ENCODE measurements at regions not wholly inside any gene's neighbourhood (a gene's known extent, or its start where the extent isn't known, plus 50 kb on each side); places are given as distances from the start of the nearest gene placed in this dataset.

- TF ChIP-seq POLR2A (IDR thresholded peaks at IDR 0.05; ENCODE audit: low read depth, low read length) (no peak), POU2F2 (IDR thresholded peaks at IDR 0.05; ENCODE audit: low read depth, low read length) (no peak)
Observed at GRCh38 chr10:130403153-130404075, 267.2 kb downstream of the GLRX3 start.
